NCI-H146 treated with DMSO at 0.1 percent for 48 hours (cell line): ENCODE measurements at regions not wholly inside any gene's neighbourhood (a gene's known extent, or its start where the extent isn't known, plus 50 kb on each side); places are given as distances from the start of the nearest gene placed in this dataset.
"Not testable (repeated sequence)": the region's sequence is repeated elsewhere in the genome, so short reads cannot be mapped to it uniquely, and the experiment has no call there.

Source experiments
- DNase-seq: peaks from one replicate; lab custom pipeline; 2025; ENCODE audit not compliant: unreplicated experiment; lab: John Stamatoyannopoulos, UW

GRCh38 chr3:75434913-75435793, 229.0 kb upstream of the FRG2C start:
- DNase-seq = peak; percentile 80

GRCh38 chr3:75435794-75436400, 228.2 kb upstream of the FRG2C start:
- DNase-seq = peak; percentile 50

DNA sequence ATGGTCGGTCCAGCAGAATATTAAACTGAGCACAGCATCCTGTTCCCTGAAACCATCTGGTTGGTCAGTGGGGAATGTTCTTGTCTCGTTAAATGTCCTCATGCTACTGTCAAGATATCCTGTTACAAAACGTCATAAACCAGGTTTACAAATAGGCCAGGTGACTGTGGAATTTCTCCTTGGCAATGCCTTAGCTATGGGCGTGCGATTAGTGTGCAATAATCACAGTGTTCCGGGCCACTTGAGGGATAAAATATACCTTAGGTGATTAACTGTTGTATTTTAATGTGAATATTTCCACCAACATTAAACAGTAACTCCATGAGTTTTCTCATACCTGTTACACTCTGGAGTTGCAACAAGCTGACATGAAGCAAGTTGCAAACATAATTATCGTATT, 223.1 kb upstream of the FRG2C start:
- not testable (repeated sequence) for DNase-seq

- DNase-seq = not testable (repeated sequence)
Observed at GRCh38 chr3:75444634-75445033, 219.5 kb upstream of the FRG2C start.

- DNase-seq = not testable (repeated sequence)
Observed at GRCh38 chr3:75445234-75445633, 218.9 kb upstream of the FRG2C start.

DNA sequence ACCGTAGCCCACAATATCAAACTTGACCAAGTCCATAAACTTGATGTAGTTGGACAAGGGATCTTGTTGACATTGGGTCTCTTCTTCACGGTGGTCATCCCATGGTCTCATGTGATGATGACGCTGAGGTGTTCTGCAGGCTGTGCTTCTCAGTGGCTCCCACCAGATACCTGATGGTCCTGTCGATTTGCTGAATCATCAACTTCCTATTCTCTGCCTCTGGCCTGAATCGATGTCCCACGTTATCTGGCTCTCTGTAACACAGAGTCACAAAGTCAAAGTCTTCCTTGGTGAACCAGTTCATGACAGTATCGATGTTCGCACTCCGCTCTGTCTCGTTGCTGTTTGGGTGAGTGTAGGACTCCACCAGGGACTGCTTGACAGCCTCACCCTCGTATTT, 217.2 kb upstream of the FRG2C start:
- DNase-seq = not testable (repeated sequence)

GRCh38 chr3:75453328-75453727, 210.8 kb upstream of the FRG2C start:
- peak; percentile 1 for DNase-seq

DNA sequence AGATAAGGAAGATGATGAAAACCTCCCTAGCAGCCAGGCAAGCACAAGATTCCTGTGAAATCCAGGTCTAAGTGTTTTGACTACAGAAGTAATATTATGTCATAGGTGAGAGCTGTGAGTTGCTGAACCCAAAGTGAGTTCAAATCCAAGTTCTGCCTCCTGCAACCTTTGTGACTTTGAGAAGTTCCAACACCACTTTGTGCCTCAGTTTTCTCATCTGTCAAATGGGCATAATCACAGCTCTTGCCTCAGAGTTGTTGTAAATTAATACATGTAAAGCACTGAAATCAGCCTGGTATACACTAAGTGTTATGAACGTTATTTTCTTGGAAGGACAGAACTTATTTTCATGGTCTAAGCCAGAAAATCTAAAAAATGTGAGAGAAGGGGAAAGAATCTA, 210.3 kb upstream of the FRG2C start:
- not testable (repeated sequence) for DNase-seq

DNA sequence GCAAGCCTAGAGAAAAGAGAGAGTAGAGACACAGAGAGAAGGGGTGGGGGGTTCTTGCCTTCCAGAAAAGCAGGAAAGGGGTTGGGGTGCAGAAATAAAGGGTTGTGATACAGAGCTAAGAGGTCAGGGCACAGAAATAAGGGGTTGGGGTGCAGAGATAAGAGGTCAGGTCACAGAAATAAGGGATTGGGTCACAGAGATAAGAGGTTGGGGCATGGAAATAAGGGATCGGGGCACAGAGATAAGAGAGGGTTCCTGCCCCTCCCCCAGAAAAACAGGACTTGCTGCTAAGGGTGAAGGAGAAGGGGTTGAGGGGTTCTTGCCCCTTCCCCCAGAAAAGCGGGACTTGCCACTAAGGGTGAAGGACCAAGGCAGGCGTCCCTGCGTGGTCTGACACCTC, 189.6 kb upstream of the FRG2C start:
- DNase-seq = not testable (repeated sequence)

DNA sequence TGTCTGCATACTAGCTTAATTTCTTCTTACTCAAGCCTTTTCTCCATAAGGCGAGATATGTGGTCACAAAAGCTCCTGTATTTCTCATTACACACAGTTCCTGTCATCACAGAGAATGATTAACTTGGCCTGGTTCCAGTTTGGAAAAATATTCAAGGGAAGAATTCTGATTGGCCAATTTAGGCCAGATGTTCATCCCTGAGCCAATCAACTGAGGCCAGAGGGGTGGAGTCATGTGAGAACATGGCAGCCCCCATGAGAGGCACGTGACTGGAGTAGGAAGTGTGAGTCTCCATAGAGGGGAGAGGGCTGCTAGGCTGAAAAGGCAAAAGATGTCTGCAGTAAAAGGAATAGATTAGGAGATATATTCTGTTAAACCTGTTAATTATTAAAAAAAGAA, 167.5 kb upstream of the FRG2C start:
- not testable (repeated sequence) for DNase-seq

DNA sequence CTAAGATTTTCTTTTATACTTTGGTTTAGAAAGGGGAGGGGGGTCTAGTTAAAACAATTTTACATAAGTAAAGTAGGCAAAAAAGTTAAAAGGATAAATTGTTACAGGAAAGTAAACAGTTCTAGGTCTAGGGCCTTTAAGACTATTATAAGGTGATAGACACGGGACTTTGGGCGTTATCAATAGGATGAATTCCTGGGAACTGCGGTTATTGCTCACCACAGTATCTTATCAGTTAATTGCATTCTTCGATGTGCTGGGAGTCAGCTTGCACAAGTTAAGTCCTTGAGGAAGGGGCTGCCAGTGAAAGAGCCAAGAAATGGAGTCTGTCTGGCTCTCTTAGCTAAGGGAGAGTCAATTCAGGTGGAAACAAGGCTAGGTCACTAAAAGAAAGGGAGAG, 163.8 kb upstream of the FRG2C start:
- DNase-seq = not testable (repeated sequence)

- not testable (repeated sequence) for DNase-seq
Observed at GRCh38 chr3:75502171-75502570, 162.0 kb upstream of the FRG2C start.

DNA sequence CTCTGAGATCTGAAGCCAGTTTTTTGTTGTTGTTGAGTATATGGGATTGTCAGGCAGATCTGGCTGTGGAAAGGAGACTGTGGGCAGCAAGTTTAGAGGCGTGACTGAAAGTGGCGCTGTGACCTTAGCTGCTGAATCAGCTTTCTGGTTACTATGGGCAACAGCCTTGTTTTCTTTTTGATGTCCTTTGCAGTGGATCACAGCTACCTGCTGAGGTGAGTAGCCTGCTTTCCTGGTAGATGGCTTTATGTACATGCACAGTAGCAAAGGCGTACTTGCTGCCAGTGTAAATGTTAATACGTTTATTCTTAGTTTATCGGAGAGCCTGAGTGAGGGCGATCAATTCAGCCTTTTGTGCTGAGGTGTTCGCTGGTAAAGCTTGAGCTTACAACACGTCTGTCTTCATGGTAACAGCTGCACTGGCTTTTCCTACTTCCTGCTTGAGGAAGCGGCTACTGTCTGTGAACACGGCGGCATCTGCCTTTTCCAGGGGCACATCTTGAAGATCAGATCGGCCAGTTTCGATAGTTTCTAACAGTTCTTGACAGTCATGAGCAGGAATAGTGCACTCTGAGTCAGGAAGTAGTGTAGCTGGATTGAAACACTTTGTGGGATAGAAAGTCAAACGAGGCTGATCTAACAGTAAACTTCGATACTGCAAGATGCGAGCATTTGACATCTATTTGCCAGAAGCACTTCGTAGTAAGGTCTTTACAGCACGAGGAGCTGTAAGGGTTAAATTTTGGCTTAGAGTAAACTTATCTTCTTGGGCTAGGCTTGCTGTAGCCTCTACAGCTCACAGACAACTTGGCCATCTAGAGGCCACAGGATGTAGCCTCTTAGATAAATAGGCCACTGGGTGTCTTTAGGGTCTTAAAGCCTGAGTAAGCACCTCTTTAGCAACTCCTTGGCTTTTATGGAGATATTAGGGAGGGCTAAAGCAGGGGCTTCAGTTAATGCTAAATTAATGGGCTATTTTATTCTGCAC, 161.1 kb upstream of the FRG2C start:
- DNase-seq = not testable (repeated sequence)

- DNase-seq = no peak
Observed at GRCh38 chr3:75506603-75507002, 157.5 kb upstream of the FRG2C start.

- not testable (repeated sequence) for DNase-seq
Observed at GRCh38 chr3:75507956-75508355, 156.2 kb upstream of the FRG2C start.

GRCh38 chr3:75527657-75528056, 136.5 kb upstream of the FRG2C start:
- DNase-seq = not testable (repeated sequence)

DNA sequence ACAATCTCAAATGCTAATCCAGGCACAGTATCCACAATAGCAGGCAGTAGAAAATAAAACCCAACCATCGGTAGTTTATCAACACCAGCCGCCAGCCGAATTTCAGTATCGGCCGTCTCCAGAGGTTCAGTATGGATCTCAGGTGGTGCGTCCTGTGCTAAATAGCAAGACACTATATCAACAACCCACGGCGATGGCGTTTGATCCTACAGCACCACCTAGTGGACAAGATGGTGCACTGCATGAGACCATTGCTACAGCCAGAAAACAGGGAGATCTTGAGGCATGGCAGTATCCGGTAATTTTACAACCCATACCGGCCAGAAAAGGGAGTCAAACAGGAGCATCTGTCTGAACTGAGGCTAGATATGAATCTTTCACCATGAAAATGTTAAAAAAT, 112.0 kb upstream of the FRG2C start:
- DNase-seq = peak; percentile 0

GRCh38 chr3:75564427-75564826, 99.7 kb upstream of the FRG2C start:
- not testable (repeated sequence) for DNase-seq

GRCh38 chr3:75572303-75572702, 91.8 kb upstream of the FRG2C start:
- DNase-seq = not testable (repeated sequence)

- not testable (repeated sequence) for DNase-seq
Observed at GRCh38 chr3:75579091-75579490, 85.0 kb upstream of the FRG2C start.

DNA sequence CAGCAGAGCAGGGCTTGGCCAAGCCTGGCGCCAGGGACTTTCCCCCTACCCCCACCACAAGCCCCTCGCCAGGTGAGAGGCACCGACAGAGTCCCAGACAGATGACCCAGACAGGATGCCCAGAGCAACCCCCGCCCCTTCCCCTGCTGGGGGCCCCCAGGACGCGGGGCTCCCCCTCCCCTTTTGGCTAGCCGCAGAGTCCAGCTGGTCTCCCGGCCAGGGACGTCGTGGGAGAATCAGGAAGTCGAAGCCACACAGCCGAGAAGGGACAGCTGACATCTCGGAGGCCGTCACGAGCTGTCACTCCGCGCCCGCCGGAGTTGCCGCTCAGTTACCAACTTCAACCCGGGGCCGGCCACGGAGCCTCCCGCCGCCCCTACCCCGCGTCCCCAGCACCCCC, 84.6 kb upstream of the FRG2C start:
- DNase-seq = not testable (repeated sequence)
